ENCODE measurements at regions not wholly inside any gene's neighbourhood (a gene's known extent, or its start where the extent isn't known, plus 50 kb on each side); places are given as distances from the start of the nearest gene placed in this dataset.

DNA sequence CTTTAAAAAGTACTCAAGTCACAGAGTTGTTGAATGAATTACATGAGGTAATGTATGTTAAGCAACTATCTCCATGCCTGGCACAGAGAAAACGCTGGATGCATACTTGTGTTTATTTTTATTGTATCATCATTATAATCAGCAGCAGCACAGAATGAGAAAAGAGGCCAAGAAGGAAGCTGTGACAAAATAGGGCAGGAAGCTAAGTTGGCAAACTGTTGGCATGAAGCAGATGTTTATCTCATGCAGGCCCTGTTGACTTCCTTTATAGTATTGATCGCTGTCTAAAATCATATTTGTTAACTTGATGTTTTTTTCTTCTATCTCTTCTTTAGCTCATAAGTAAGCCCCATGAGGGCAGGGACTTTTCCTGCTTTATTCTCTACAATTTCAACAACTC, 466.6 kb downstream of the TRHDE start (continued):
- TF ChIP-seq, protein P1, sequence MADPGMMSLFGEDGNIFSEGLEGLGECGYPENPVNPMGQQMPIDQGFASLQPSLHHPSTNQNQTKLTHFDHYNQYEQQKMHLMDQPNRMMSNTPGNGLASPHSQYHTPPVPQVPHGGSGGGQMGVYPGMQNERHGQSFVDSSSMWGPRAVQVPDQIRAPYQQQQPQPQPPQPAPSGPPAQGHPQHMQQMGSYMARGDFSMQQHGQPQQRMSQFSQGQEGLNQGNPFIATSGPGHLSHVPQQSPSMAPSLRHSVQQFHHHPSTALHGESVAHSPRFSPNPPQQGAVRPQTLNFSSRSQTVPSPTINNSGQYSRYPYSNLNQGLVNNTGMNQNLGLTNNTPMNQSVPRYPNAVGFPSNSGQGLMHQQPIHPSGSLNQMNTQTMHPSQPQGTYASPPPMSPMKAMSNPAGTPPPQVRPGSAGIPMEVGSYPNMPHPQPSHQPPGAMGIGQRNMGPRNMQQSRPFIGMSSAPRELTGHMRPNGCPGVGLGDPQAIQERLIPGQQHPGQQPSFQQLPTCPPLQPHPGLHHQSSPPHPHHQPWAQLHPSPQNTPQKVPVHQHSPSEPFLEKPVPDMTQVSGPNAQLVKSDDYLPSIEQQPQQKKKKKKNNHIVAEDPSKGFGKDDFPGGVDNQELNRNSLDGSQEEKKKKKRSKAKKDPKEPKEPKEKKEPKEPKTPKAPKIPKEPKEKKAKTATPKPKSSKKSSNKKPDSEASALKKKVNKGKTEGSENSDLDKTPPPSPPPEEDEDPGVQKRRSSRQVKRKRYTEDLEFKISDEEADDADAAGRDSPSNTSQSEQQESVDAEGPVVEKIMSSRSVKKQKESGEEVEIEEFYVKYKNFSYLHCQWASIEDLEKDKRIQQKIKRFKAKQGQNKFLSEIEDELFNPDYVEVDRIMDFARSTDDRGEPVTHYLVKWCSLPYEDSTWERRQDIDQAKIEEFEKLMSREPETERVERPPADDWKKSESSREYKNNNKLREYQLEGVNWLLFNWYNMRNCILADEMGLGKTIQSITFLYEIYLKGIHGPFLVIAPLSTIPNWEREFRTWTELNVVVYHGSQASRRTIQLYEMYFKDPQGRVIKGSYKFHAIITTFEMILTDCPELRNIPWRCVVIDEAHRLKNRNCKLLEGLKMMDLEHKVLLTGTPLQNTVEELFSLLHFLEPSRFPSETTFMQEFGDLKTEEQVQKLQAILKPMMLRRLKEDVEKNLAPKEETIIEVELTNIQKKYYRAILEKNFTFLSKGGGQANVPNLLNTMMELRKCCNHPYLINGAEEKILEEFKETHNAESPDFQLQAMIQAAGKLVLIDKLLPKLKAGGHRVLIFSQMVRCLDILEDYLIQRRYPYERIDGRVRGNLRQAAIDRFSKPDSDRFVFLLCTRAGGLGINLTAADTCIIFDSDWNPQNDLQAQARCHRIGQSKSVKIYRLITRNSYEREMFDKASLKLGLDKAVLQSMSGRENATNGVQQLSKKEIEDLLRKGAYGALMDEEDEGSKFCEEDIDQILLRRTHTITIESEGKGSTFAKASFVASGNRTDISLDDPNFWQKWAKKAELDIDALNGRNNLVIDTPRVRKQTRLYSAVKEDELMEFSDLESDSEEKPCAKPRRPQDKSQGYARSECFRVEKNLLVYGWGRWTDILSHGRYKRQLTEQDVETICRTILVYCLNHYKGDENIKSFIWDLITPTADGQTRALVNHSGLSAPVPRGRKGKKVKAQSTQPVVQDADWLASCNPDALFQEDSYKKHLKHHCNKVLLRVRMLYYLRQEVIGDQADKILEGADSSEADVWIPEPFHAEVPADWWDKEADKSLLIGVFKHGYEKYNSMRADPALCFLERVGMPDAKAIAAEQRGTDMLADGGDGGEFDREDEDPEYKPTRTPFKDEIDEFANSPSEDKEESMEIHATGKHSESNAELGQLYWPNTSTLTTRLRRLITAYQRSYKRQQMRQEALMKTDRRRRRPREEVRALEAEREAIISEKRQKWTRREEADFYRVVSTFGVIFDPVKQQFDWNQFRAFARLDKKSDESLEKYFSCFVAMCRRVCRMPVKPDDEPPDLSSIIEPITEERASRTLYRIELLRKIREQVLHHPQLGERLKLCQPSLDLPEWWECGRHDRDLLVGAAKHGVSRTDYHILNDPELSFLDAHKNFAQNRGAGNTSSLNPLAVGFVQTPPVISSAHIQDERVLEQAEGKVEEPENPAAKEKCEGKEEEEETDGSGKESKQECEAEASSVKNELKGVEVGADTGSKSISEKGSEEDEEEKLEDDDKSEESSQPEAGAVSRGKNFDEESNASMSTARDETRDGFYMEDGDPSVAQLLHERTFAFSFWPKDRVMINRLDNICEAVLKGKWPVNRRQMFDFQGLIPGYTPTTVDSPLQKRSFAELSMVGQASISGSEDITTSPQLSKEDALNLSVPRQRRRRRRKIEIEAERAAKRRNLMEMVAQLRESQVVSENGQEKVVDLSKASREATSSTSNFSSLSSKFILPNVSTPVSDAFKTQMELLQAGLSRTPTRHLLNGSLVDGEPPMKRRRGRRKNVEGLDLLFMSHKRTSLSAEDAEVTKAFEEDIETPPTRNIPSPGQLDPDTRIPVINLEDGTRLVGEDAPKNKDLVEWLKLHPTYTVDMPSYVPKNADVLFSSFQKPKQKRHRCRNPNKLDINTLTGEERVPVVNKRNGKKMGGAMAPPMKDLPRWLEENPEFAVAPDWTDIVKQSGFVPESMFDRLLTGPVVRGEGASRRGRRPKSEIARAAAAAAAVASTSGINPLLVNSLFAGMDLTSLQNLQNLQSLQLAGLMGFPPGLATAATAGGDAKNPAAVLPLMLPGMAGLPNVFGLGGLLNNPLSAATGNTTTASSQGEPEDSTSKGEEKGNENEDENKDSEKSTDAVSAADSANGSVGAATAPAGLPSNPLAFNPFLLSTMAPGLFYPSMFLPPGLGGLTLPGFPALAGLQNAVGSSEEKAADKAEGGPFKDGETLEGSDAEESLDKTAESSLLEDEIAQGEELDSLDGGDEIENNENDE (IDR thresholded peaks at IDR 0.05; ENCODE audit: insufficient replicate concordance, low read length), result no peak
- TF ChIP-seq POU5F1 (IDR thresholded peaks at IDR 0.05; ENCODE audit: low read depth, low read length) (no peak), FOSL1 (IDR thresholded peaks at IDR 0.05; ENCODE audit: insufficient read depth, low read depth, low read length) (no peak), EP300 (IDR thresholded peaks at IDR 0.05; ENCODE audit: borderline replicate concordance in 1 of 2, low read depth in 2 of 2, low read length in 2 of 2) (no peak), SP2 (IDR thresholded peaks at IDR 0.05; ENCODE audit: low read length) (no peak), SRF (IDR thresholded peaks at IDR 0.05; ENCODE audit: low read depth, low read length) (no peak), NANOG (IDR thresholded peaks at IDR 0.05; ENCODE audit: insufficient read depth, low read depth, low read length, poor library complexity, severe bottlenecking) (no peak), SIRT6 (IDR thresholded peaks at IDR 0.05; ENCODE audit: low read length) (no peak)

All from H1 (cell line).